Mesendoderm (in vitro differentiated cells): ENCODE measurements at regions not wholly inside any gene's neighbourhood (a gene's known extent, or its start where the extent isn't known, plus 50 kb on each side); places are given as distances from the start of the nearest gene placed in this dataset.

Experiments
- DNase-seq: peaks from one replicate; pipeline ENCODE4 v3.0.0; 2013
- H2AK5ac ChIP-seq: 2 replicates; pipeline ENCODE4 v1.6.1; 2013; ENCODE audit warnings: low read length, inconsistent platforms
- H2BK120ac ChIP-seq: 2 replicates; pipeline ENCODE4 v1.6.1; 2013; ENCODE audit warnings: low read depth, mild to moderate bottlenecking, low read length, moderate library complexity, mixed read lengths
- H2BK15ac ChIP-seq: replicated peaks from 2 replicates; pipeline ENCODE4 v1.6.1; 2013; ENCODE audit warnings: low read depth, mild to moderate bottlenecking, moderate library complexity
- H2BK5ac ChIP-seq: 2 replicates; pipeline ENCODE4 v1.6.1; 2013; ENCODE audit warnings: low read length, inconsistent platforms
- H3K18ac ChIP-seq: 2 replicates; pipeline ENCODE4 v1.6.1; 2013; ENCODE audit warnings: mild to moderate bottlenecking, low read length, mixed read lengths
- H3K23ac ChIP-seq: one replicate; pipeline ENCODE4 v1.6.1; 2013; ENCODE audit warnings: low read length
- H3K27ac ChIP-seq: 2 replicates; pipeline ENCODE4 v1.5.1; 2013; ENCODE audit warnings: low read depth, mild to moderate bottlenecking, inconsistent platforms, low read length, moderate library complexity
- H3K27me3 ChIP-seq: 2 replicates; pipeline ENCODE4 v1.6.1; 2013; ENCODE audit warnings: low read length, control low read depth, mild to moderate bottlenecking, inconsistent platforms; ENCODE audit not compliant: insufficient read depth, poor library complexity
- H3K36me3 ChIP-seq: 2 replicates; pipeline ENCODE4 v1.6.1; 2013; ENCODE audit warnings: low read length, inconsistent platforms; ENCODE audit not compliant: control insufficient read depth, insufficient read depth
- H3K4ac ChIP-seq: one replicate; pipeline ENCODE4 v1.6.1; 2013; ENCODE audit warnings: low read depth, mild to moderate bottlenecking, low read length, moderate library complexity
- H3K4me1 ChIP-seq: 2 replicates; pipeline ENCODE4 v1.6.1; 2013; ENCODE audit warnings: low read depth, low read length, inconsistent platforms; ENCODE audit not compliant: control insufficient read depth
- H3K4me2 ChIP-seq: 2 replicates; pipeline ENCODE4 v1.6.1; 2013; ENCODE audit warnings: low read length
- H3K4me3 ChIP-seq: 2 replicates; pipeline ENCODE4 v1.5.1; 2013; ENCODE audit warnings: mild to moderate bottlenecking, low read length
- H3K56ac ChIP-seq: one replicate; pipeline ENCODE4 v1.6.1; 2013; ENCODE audit warnings: low read length
- H3K79me1 ChIP-seq: 2 replicates; pipeline ENCODE4 v1.6.1; 2013; ENCODE audit warnings: low read length, inconsistent platforms
- H3K79me2 ChIP-seq: 2 replicates; pipeline ENCODE4 v1.6.1; 2013; ENCODE audit warnings: mild to moderate bottlenecking, low read length; ENCODE audit not compliant: control insufficient read depth, insufficient read depth
- H3K9ac ChIP-seq: 2 replicates; pipeline ENCODE4 v1.6.1; 2013; ENCODE audit warnings: low read length, inconsistent platforms
- H4K5ac ChIP-seq: one replicate; pipeline ENCODE4 v1.6.1; 2013; ENCODE audit warnings: low read length
- H4K8ac ChIP-seq: one replicate; pipeline ENCODE4 v1.6.1; 2013; ENCODE audit warnings: low read depth, mild to moderate bottlenecking, control low read depth, low read length, moderate library complexity
- WGBS: extraction: QIAGEN DNeasy Blood & Tissue Kit; methylation state at CpG from one replicate; pipeline ENCODE4 v1.1.7; 2013; ENCODE audit warnings: low lambda C conversion rate, missing lambda C conversion rate; ENCODE audit not compliant: insufficient coverage; ENCODE audit errors: extremely low coverage; 5-methylcytosine and 5-hydroxymethylcytosine counted together

GRCh38 chr4:111404673-111405072 lies 740.6 kb upstream of the FAM241A start:
- Histone ChIP-seq H4K8ac (no peak overlapping the region), H3K27ac (no peak overlapping the region), H3K4ac (no peak overlapping the region), H3K23ac (peak overlapping the region; percentile 37), H3K36me3 (no peaks in the 10 kb centered on the region), H2BK5ac (no peak overlapping the region), H3K56ac (no peak overlapping the region), H2BK120ac (no peak overlapping the region), H3K79me2 (no peaks in the 10 kb centered on the region), H3K79me1 (no peaks in the 10 kb centered on the region), H3K4me3 (no peak overlapping the region), H3K27me3 (no peaks in the 10 kb centered on the region), H3K18ac (no peak overlapping the region), H4K5ac (no peak overlapping the region), H2AK5ac (no peak overlapping the region), H2BK15ac (no peak overlapping the region), H3K9ac (no peak overlapping the region), H3K4me1 (no peaks in the 10 kb centered on the region), H3K4me2 (no peak overlapping the region)
- WGBS = no CpG with 5 or more reads among the region's 3 CpGs
- no peak for DNase-seq

- H2BK120ac ChIP-seq = no peak overlapping the region
- DNase-seq = no peak
- H3K79me2 ChIP-seq = no peaks in the 10 kb centered on the region
- no peaks in the 10 kb centered on the region for H3K27me3 ChIP-seq
- no peak overlapping the region for H3K23ac ChIP-seq
- no CpG with 5 or more reads among the region's 5 CpGs for WGBS
- H3K36me3 ChIP-seq = no peaks in the 10 kb centered on the region
- no peaks in the 10 kb centered on the region for H3K4me1 ChIP-seq
- H3K4me3 ChIP-seq = no peak overlapping the region
- H4K8ac ChIP-seq = no peak overlapping the region
- no peaks in the 10 kb centered on the region for H3K79me1 ChIP-seq
- no peak overlapping the region for H3K4ac ChIP-seq
- no peak overlapping the region for H3K27ac ChIP-seq
- H3K9ac ChIP-seq = no peak overlapping the region
- no peak overlapping the region for H2BK5ac ChIP-seq
- no peak overlapping the region for H3K4me2 ChIP-seq
- H2BK15ac ChIP-seq = no peak overlapping the region
- no peak overlapping the region for H4K5ac ChIP-seq
- H3K18ac ChIP-seq = no peak overlapping the region
- no peak overlapping the region for H2AK5ac ChIP-seq
- no peak overlapping the region for H3K56ac ChIP-seq
Measured at GRCh38 chr4:111405989-111406388, 739.3 kb upstream of the FAM241A start.

DNA sequence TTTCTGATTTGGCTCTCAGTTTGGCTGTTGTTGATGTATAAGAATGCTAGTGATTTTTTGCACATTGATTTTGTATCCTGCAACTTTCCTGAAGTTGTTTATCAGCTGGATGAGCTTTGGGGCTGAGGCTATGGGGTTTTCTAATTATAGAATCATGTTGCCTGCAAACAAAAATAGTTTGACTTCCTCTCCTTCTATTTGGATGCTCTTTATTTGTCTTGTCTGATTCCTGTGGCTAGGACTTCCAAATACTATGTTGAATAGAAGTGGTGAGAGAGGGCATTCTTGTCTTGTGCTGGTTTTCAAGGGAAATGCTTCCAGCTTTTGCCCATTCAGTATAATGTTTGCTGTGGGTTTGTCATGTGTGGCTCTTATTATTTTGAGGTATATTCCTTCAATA lies 734.7 kb upstream of the FAM241A start:
- no peak overlapping the region for H2AK5ac ChIP-seq

GRCh38 chr4:111417521-111417920 lies 727.7 kb upstream of the FAM241A start:
- Histone ChIP-seq H2BK120ac (no peak overlapping the region), H3K18ac (no peak overlapping the region), H3K4ac (no peak overlapping the region), H2BK15ac (no peak overlapping the region), H3K4me2 (no peak overlapping the region), H3K9ac (no peak overlapping the region), H4K5ac (no peak overlapping the region), H3K23ac (no peak overlapping the region), H3K79me1 (no peaks in the 10 kb centered on the region), H2BK5ac (no peak overlapping the region), H3K36me3 (no peaks in the 10 kb centered on the region), H3K4me1 (no peaks in the 10 kb centered on the region), H3K4me3 (no peak overlapping the region), H3K56ac (no peak overlapping the region), H3K27me3 (no peaks in the 10 kb centered on the region), H2AK5ac (no peak overlapping the region), H3K79me2 (no peaks in the 10 kb centered on the region), H3K27ac (no peak overlapping the region), H4K8ac (no peak overlapping the region)
- DNase-seq = no peak

More for the DNA sequence above, 734.7 kb upstream of the FAM241A start:
- H3K79me2 ChIP-seq = no peaks in the 10 kb centered on the region
- H3K27me3 ChIP-seq = no peaks in the 10 kb centered on the region
- no peak for DNase-seq
- H2BK5ac ChIP-seq = no peak overlapping the region
- no peaks in the 10 kb centered on the region for H3K79me1 ChIP-seq
- H3K27ac ChIP-seq = no peak overlapping the region
- no peak overlapping the region for H4K5ac ChIP-seq
- H3K9ac ChIP-seq = no peak overlapping the region
- no peak overlapping the region for H3K18ac ChIP-seq
- no peak overlapping the region for H3K56ac ChIP-seq
- no peak overlapping the region for H2BK15ac ChIP-seq
- no peaks in the 10 kb centered on the region for H3K4me1 ChIP-seq
- H2BK120ac ChIP-seq = no peak overlapping the region
- H3K4me2 ChIP-seq = no peak overlapping the region
- H3K36me3 ChIP-seq = no peaks in the 10 kb centered on the region
- no peak overlapping the region for H3K4ac ChIP-seq
- no peak overlapping the region for H3K23ac ChIP-seq
- H3K4me3 ChIP-seq = no peak overlapping the region
- H4K8ac ChIP-seq = no peak overlapping the region

- Histone ChIP-seq H3K23ac (no peak overlapping the region), H4K8ac (no peak overlapping the region), H3K4ac (no peak overlapping the region), H3K27me3 (no peaks in the 10 kb centered on the region), H3K27ac (no peak overlapping the region), H2BK15ac (no peak overlapping the region), H3K9ac (no peak overlapping the region), H2AK5ac (no peak overlapping the region), H3K79me1 (no peaks in the 10 kb centered on the region), H3K56ac (no peak overlapping the region), H3K36me3 (no peaks in the 10 kb centered on the region), H3K79me2 (no peaks in the 10 kb centered on the region), H3K4me1 (no peaks in the 10 kb centered on the region), H3K4me3 (no peak overlapping the region), H2BK120ac (no peak overlapping the region), H3K4me2 (no peak overlapping the region), H4K5ac (no peak overlapping the region), H2BK5ac (no peak overlapping the region), H3K18ac (no peak overlapping the region)
- DNase-seq = no peak
- WGBS = no CpG with 5 or more reads among the region's 2 CpGs
Measured at GRCh38 chr4:111433441-111433840, 711.8 kb upstream of the FAM241A start.

GRCh38 chr4:111434586-111434985 lies 710.7 kb upstream of the FAM241A start:
- no peak for DNase-seq
- H4K8ac ChIP-seq = no peak overlapping the region
- no peak overlapping the region for H2BK5ac ChIP-seq
- H3K18ac ChIP-seq = no peak overlapping the region
- no peak overlapping the region for H3K56ac ChIP-seq
- no peak overlapping the region for H3K23ac ChIP-seq
- no peak overlapping the region for H3K4ac ChIP-seq
- no peak overlapping the region for H3K27ac ChIP-seq
- no CpG with 5 or more reads among the region's 7 CpGs for WGBS
- no peaks in the 10 kb centered on the region for H3K79me1 ChIP-seq
- H3K4me3 ChIP-seq = no peak overlapping the region
- no peaks in the 10 kb centered on the region for H3K79me2 ChIP-seq
- H2AK5ac ChIP-seq = no peak overlapping the region
- H3K36me3 ChIP-seq = no peaks in the 10 kb centered on the region
- no peak overlapping the region for H3K4me2 ChIP-seq
- no peak overlapping the region for H2BK15ac ChIP-seq
- no peaks in the 10 kb centered on the region for H3K27me3 ChIP-seq
- no peak overlapping the region for H3K9ac ChIP-seq
- H2BK120ac ChIP-seq = no peak overlapping the region
- no peak overlapping the region for H4K5ac ChIP-seq
- H3K4me1 ChIP-seq = no peaks in the 10 kb centered on the region
